ENCODE measurements at regions not wholly inside any gene's neighbourhood (a gene's known extent, or its start where the extent isn't known, plus 50 kb on each side); places are given as distances from the start of the nearest gene placed in this dataset.

DNA sequence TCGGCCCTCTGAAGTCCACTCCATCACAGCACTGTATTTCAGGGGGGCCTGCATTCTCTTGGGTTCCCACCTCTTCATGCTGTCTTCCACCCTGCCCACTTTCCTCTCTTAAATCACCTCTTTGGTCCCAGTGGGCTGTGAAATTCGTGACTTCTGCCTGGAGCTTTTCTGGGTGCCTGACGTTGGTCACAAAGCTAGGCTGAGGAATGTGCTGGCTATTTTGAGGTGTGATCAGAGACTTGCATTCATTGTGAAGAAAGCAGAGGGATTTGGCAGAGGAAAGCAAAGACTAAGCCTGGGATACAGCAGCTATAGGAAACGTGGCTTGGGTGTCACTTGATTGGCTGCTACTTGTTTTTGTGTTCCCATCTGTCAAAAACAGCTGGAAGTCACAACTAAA lies 202.5 kb downstream of the SATB1 start:
- Histone ChIP-seq H3K23ac (ENCODE audit: insufficient read length, low read depth, low read length) (no peak overlapping the region), H3K4ac (ENCODE audit: low read depth, low read length) (no peak overlapping the region), H3K27ac (ENCODE audit: insufficient read length, low read depth, low read length) (no peak overlapping the region), H3K79me1 (ENCODE audit: insufficient read depth, low read depth, low read length, poor library complexity, severe bottlenecking) (no peaks in the 10 kb centered on the region), H4K20me1 (ENCODE audit: control insufficient read depth, insufficient read depth, insufficient read length) (no peaks in the 10 kb centered on the region), H4K91ac (ENCODE audit: insufficient read length, low read depth, low read length) (no peak overlapping the region), H2AK5ac (ENCODE audit: insufficient read length, low read length) (no peak overlapping the region), H2BK5ac (ENCODE audit: insufficient read length, low read length) (no peak overlapping the region), H3T11ph (ENCODE audit: low read length) (no peak overlapping the region), H4K8ac (replicated peaks; ENCODE audit: insufficient read length, low read depth, low read length) (no peak overlapping the region), H3K14ac (ENCODE audit: insufficient read depth, low read length) (no peak overlapping the region), H2AFZ (ENCODE audit: low read length) (no peak overlapping the region), H2BK120ac (ENCODE audit: low read depth, low read length, poor library complexity, severe bottlenecking) (no peak overlapping the region), H3K9me3 (ENCODE audit: control insufficient read depth, low read depth, low read length) (no peaks in the 10 kb centered on the region), H3K56ac (ENCODE audit: insufficient read length, low read depth, low read length) (no peak overlapping the region), H2BK12ac (ENCODE audit: insufficient read length, low read depth, low read length) (no peak overlapping the region), H2BK15ac (ENCODE audit: low read depth, low read length) (no peak overlapping the region), H3K79me2 (ENCODE audit: insufficient read depth, low read length) (no peaks in the 10 kb centered on the region), H3K9ac (ENCODE audit: extremely low read depth, insufficient read length, low read length) (no peak overlapping the region), H3K27me3 (ENCODE audit: insufficient read depth, low read length) (no peaks in the 10 kb centered on the region), H4K5ac (ENCODE audit: insufficient read length, low read depth, low read length) (no peak overlapping the region), H3K18ac (ENCODE audit: insufficient read length, low read depth, low read length) (no peak overlapping the region), H3K23me2 (ENCODE audit: insufficient read length, low read depth, low read length, poor library complexity, severe bottlenecking) (no peaks in the 10 kb centered on the region), H2BK20ac (ENCODE audit: low read depth, low read length, poor library complexity, severe bottlenecking) (no peak overlapping the region), H3K4me1 (ENCODE audit: insufficient read depth, low read length) (no peaks in the 10 kb centered on the region; the same call in 1 of the 2 replicates), H3K4me2 (ENCODE audit: insufficient read depth, insufficient read length, low read length) (no peak overlapping the region)
- no peak for DNase-seq
- TF ChIP-seq, protein P1, sequence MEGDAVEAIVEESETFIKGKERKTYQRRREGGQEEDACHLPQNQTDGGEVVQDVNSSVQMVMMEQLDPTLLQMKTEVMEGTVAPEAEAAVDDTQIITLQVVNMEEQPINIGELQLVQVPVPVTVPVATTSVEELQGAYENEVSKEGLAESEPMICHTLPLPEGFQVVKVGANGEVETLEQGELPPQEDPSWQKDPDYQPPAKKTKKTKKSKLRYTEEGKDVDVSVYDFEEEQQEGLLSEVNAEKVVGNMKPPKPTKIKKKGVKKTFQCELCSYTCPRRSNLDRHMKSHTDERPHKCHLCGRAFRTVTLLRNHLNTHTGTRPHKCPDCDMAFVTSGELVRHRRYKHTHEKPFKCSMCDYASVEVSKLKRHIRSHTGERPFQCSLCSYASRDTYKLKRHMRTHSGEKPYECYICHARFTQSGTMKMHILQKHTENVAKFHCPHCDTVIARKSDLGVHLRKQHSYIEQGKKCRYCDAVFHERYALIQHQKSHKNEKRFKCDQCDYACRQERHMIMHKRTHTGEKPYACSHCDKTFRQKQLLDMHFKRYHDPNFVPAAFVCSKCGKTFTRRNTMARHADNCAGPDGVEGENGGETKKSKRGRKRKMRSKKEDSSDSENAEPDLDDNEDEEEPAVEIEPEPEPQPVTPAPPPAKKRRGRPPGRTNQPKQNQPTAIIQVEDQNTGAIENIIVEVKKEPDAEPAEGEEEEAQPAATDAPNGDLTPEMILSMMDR (conservative IDR thresholded peaks at IDR 0.05): no peak
- no peaks in the 10 kb centered on the region for H3K9me3 Mint-ChIP-seq
- H3K4me3 Mint-ChIP-seq: no peak overlapping the region
- H3K27ac Mint-ChIP-seq: no peak overlapping the region
- H3K27me3 Mint-ChIP-seq (ENCODE audit: low read depth): no peaks in the 10 kb centered on the region
- H3K36me3 Mint-ChIP-seq (ENCODE audit: insufficient read depth in 1 of 3, low read depth in 3 of 3): no peaks in the 10 kb centered on the region
- WGBS (ENCODE audit: extremely low coverage, insufficient read length, low lambda C conversion rate): no CpG with 5 or more reads among the region's 4 CpGs
- H3K4me1 Mint-ChIP-seq: peaks cover 20 to 22% of the 10 kb centered on the region in 2 experiments
